ENCODE measurements at regions not wholly inside any gene's neighbourhood (a gene's known extent, or its start where the extent isn't known, plus 50 kb on each side); places are given as distances from the start of the nearest gene placed in this dataset.

DNA sequence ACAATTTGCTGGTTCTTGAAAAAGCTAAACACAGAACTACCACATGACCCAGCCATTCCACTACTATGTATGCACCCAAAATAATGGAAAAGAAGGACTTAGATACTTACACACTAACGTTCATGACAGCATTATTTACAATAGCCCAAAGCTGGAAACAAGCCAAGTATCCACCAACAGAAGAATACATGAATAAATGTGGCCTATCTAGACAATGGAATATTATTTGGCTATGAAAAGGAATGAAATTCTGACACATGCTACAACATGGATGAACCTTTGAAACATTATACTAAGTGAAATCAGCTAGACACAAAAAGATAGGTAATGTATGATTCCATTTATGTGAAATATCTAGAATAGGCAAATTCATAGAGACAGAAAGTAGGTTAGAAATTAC is 67.4 kb upstream of the EXOC4 start (continued):
- no peak for TF ChIP-seq IRF3 (IDR thresholded peaks at IDR 0.05; ENCODE audit: low read depth, low read length)
- no peak for TF ChIP-seq EZH2phosphoT487 (IDR thresholded peaks at IDR 0.05; ENCODE audit: borderline replicate concordance, low read depth)
- TF ChIP-seq POLR2AphosphoS5 (IDR thresholded peaks at IDR 0.05; ENCODE audit: low read depth, low read length), result no peak
- TF ChIP-seq RCOR1 (IDR thresholded peaks at IDR 0.05; ENCODE audit: low read length), result no peak

DNA sequence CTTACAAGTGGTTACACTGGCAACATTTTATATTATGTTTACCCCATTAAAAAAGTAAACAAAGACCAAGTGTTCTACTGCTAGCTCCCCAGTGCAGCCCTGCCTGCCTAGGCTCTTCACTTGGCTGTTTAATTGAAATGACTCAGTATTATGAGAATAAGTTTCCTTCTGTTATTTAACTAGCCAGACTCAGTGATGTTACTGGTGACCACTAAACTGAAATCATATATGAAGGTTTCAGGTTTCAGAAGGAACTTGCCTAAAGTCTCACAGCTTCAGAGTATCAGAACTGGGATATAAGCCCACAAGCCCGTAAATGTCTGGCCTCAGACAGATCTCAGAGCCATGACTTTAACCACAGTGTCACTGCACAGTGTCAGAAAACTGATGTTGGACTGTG is 66.8 kb upstream of the EXOC4 start:
- Histone ChIP-seq H4K20me1 (ENCODE audit: insufficient read depth) (no peaks in the 10 kb centered on the region), H2AFZ (ENCODE audit: low read depth) (no peak overlapping the region), H3K9ac (no peak overlapping the region), H3F3A (replicated peaks; ENCODE audit: insufficient read depth) (no peaks in the 10 kb centered on the region), H3K9me3 (no peaks in the 10 kb centered on the region), H3K36me3 (replicated peaks in 1 of 2; ENCODE audit: control insufficient read depth in 1 of 2, insufficient read depth in 2 of 2, low read length in 1 of 2) (no peaks in the 10 kb centered on the region), H3K79me2 (ENCODE audit: insufficient read depth) (no peaks in the 10 kb centered on the region), H3K9me2 (no peaks in the 10 kb centered on the region), H3K27me3 (ENCODE audit: insufficient read depth) (no peaks in the 10 kb centered on the region), H3K27ac (ENCODE audit: low read depth in 2 of 2, low read length in 1 of 2) (no peak overlapping the region), H3K4me2 (no peak overlapping the region), H3K4me1 (ENCODE audit: control insufficient read depth in 1 of 2, insufficient read depth in 2 of 2, low read depth in 1 of 2, low read length in 1 of 2) (peaks cover 0 to 9% of the 10 kb centered on the region in 2 experiments; a peak in 1 of 4 replicates), H3K4me3 (ENCODE audit: low read depth in 2 of 2, low read length in 1 of 2) (no peak overlapping the region)
- POLR2A ChIA-PET, result no interaction called here
- CTCF ChIA-PET, result interaction anchor here (2.3 kb wide), 1 partner anchor 38 kb away, joined by 5 read pairs; no protein-coding TSS in a partner anchor
- 29% methylated on average over 1 of the region's 1 CpG for WGBS (ENCODE audit: low lambda C conversion rate)
- no peak for DNase-seq
- TF ChIP-seq, protein P1, sequence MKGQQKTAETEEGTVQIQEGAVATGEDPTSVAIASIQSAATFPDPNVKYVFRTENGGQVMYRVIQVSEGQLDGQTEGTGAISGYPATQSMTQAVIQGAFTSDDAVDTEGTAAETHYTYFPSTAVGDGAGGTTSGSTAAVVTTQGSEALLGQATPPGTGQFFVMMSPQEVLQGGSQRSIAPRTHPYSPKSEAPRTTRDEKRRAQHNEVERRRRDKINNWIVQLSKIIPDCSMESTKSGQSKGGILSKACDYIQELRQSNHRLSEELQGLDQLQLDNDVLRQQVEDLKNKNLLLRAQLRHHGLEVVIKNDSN (IDR thresholded peaks at IDR 0.05; ENCODE audit: borderline replicate concordance, low read depth), result no peak
- no peak for TF ChIP-seq YY1 (IDR thresholded peaks at IDR 0.05; ENCODE audit: low read depth)
- TF ChIP-seq TEAD4 (IDR thresholded peaks at IDR 0.05; ENCODE audit: borderline replicate concordance, insufficient read depth), result no peak
- no peak for TF ChIP-seq MXI1 (IDR thresholded peaks at IDR 0.05; ENCODE audit: low read depth, low read length)
- TF ChIP-seq SIN3A (IDR thresholded peaks at IDR 0.05; ENCODE audit: borderline replicate concordance, low read depth, low read length), result no peak
- no peak for TF ChIP-seq RAD21 (IDR thresholded peaks at IDR 0.05; ENCODE audit: low read length)
- no peak for TF ChIP-seq TCF12 (IDR thresholded peaks at IDR 0.05)
- no peak for TF ChIP-seq FOXM1 (IDR thresholded peaks at IDR 0.05; ENCODE audit: low read depth)
- TF ChIP-seq PBX3 (IDR thresholded peaks at IDR 0.05), result no peak
- TF ChIP-seq MEF2A (IDR thresholded peaks at IDR 0.05; ENCODE audit: borderline replicate concordance, low read depth), result no peak

DNA sequence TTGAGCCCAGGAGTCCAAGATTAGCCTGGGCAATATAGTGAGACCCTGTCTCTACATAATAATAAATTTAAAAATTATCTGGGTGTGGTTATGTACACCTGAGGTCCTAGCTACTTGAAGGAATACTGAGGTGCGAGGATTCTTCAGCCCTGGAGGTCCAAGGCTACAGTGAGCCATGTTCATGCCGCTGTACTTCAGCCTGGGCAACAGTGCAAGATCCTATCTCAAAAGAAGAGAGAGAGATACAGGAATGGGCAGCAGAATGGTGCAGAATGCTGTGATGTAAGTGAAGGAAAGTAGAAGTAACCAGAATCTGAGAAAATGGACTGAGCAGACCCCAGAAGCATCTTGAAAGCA is 62.7 kb upstream of the EXOC4 start:
- Histone ChIP-seq H3K4me3 (ENCODE audit: low read depth in 2 of 2, low read length in 1 of 2) (no peak overlapping the region), H2AFZ (ENCODE audit: low read depth) (no peak overlapping the region), H4K20me1 (ENCODE audit: insufficient read depth) (no peaks in the 10 kb centered on the region), H3K9ac (no peak overlapping the region), H3K36me3 (replicated peaks in 1 of 2; ENCODE audit: control insufficient read depth in 1 of 2, insufficient read depth in 2 of 2, low read length in 1 of 2) (no peaks in the 10 kb centered on the region), H3K4me2 (no peak overlapping the region), H3K27me3 (ENCODE audit: insufficient read depth) (no peaks in the 10 kb centered on the region; the same call in 1 of the 2 replicates), H3K27ac (ENCODE audit: low read depth in 2 of 2, low read length in 1 of 2) (no peak overlapping the region), H3F3A (replicated peaks; ENCODE audit: insufficient read depth) (no peaks in the 10 kb centered on the region), H3K4me1 (ENCODE audit: control insufficient read depth in 1 of 2, insufficient read depth in 2 of 2, low read depth in 1 of 2, low read length in 1 of 2) (peaks cover 0 to 10% of the 10 kb centered on the region in 2 experiments; a peak in 2 of 4 replicates), H3K9me3 (no peaks in the 10 kb centered on the region), H3K79me2 (ENCODE audit: insufficient read depth) (no peaks in the 10 kb centered on the region), H3K9me2 (no peaks in the 10 kb centered on the region)
- TF ChIP-seq SMC3 (IDR thresholded peaks at IDR 0.05; ENCODE audit: low read depth, low read length) (no peak), EZH2phosphoT487 (IDR thresholded peaks at IDR 0.05; ENCODE audit: borderline replicate concordance, low read depth) (no peak), JUND (IDR thresholded peaks at IDR 0.05) (no peak), ELF1 (IDR thresholded peaks at IDR 0.05) (no peak), FOXJ3 (CRISPR knock-in tag; IDR thresholded peaks at IDR 0.05) (no peak), SIN3A (IDR thresholded peaks at IDR 0.05; ENCODE audit: borderline replicate concordance, low read depth, low read length) (no peak), MXI1 (IDR thresholded peaks at IDR 0.05; ENCODE audit: low read depth, low read length) (no peak), RCOR1 (IDR thresholded peaks at IDR 0.05; ENCODE audit: low read length) (no peak), RXRA (IDR thresholded peaks at IDR 0.05; ENCODE audit: borderline replicate concordance, low read depth) (no peak), YY1 (IDR thresholded peaks at IDR 0.05; ENCODE audit: low read depth) (no peak), PBX3 (IDR thresholded peaks at IDR 0.05) (no peak)
- TF ChIP-seq, protein P2, sequence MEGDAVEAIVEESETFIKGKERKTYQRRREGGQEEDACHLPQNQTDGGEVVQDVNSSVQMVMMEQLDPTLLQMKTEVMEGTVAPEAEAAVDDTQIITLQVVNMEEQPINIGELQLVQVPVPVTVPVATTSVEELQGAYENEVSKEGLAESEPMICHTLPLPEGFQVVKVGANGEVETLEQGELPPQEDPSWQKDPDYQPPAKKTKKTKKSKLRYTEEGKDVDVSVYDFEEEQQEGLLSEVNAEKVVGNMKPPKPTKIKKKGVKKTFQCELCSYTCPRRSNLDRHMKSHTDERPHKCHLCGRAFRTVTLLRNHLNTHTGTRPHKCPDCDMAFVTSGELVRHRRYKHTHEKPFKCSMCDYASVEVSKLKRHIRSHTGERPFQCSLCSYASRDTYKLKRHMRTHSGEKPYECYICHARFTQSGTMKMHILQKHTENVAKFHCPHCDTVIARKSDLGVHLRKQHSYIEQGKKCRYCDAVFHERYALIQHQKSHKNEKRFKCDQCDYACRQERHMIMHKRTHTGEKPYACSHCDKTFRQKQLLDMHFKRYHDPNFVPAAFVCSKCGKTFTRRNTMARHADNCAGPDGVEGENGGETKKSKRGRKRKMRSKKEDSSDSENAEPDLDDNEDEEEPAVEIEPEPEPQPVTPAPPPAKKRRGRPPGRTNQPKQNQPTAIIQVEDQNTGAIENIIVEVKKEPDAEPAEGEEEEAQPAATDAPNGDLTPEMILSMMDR (IDR thresholded peaks at IDR 0.05), result no peak
- ChIA-PET CTCF (no interaction called here), POLR2A (no interaction called here)
- 45% methylated on average over 2 of the region's 2 CpGs for WGBS (ENCODE audit: low lambda C conversion rate)
- DNase-seq, result no peak

Data from SK-N-SH (cell line).